Head of caudate nucleus (tissue), 42 donors: ENCODE measurements at regions not wholly inside any gene's neighbourhood (a gene's known extent, or its start where the extent isn't known, plus 50 kb on each side); places are given as distances from the start of the nearest gene placed in this dataset.

ENCODE experiments used
- DNase-seq, 42 donors: peaks; one replicate each; pipeline versions ENCODE4 v3.0.0 to v3.0.0-alpha.2; 2020 to 2021; ENCODE audit warnings: mixed read lengths in 7 of 42
- intact Hi-C: fragments of 100-400 bp; cut with DNase I; formaldehyde crosslinking; loops from one replicate; pipeline ENCODE4 v1.15.0; 2022

DNA sequence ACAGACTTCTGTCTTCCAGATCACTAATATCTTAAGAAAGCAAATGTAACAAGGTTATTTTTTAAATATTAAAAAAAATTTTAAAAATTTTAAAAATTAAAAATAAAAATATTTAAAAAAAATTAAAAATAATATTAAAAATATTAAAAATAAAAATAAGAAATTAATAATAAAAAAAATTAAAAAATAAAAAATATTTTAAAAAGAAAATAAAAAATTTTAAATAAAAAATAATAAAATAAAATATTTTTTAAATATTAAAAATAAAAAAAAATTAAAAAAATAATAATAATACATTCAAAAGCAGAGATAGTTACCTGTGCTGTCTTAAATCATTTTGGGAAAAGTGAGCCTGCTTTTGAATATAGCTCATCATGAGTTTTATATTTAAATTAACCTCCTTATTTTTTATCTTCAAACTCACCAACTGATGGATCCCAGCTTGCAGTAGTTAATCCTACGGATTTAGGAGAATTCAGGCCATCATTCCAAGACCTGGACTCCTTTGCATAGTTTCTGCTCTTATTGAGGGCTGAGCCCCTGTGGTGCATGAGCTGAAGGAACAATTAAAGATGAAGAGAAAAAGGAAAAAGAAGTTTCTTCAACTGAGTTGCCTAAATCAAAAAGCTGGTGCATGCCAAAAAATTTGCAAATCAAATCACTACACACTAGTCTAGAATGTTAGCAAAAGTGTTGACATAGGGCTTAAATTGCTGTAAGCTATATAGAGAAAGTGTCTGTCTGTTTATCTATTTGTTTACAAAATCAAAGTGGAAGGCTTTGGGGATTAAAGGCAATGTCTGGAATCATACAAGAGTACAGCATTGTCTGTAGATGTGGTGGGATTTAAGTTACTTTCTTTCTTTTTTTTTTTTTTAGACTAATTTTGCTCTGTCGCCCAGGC is 50.5 kb upstream of the ZNF438 start:
- DNase-seq, result no peak
- intact Hi-C loops, result no loop called here

DNA sequence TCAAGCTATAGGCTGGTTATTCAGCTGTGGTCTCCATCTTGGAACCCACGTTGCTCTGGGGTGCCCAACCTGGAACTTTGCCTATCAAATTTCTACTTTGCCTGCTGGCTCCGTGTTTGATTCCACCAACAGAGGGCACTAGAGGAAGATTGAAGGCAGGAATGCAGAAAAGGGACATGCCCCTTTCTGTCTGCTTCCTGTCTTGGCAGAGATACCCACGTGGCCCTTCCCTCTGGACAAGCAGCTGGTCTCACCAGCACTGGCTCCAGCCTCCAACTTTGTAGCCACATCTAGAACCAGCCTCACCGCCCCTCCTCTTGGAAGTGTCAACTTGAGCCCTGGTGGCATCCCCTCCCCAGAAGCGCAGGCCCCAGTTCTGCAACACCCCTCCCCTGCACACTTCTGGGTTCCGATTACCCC is 52.1 kb upstream of the ZNF438 start:
- peak in 38 of 42 donors; percentile 3 to 69 (median 36) for DNase-seq
- intact Hi-C loops, result no loop called here

DNA sequence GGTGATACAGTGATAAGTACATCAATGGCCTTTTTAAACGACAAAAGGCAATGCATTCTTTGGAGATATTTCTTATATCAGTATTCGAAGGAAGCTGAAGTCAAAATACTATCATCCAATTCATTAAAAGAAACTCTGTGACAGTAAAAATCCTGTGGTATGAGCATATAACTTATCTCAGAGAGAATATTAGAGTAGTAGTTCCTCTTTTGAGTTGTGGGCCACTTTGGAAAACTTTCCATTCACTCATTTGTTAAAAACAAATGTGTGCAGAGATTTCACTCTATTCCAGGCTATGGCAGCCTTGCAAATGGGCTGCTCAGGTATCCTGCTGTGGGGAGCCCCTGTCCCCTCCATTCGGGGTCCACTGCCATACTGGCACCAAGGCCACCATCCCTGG is 55.3 kb upstream of the ZNF438 start:
- intact Hi-C loops, result no loop called here
- DNase-seq, result no peak

DNA sequence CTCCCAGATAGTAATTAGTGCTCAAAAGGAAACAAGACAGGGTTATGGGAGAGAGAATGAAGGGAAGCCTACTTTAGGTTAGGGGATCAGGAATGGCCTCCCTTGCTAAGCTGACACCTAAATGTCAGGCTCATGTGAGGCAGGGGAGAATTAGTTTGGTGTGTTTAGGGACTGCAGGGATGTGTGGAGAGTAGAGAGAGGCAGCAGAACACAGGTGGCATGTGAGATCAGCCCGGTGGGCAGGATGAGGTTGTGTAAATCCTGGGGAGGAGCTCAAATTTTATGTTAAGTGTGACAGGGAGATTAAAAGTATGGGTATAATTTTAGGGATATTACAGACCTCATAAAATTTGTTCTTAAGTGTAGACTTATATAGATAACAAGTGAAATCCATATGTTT is 56.2 kb upstream of the ZNF438 start:
- DNase-seq, result no peak
- intact Hi-C loops, result no loop called here

DNA sequence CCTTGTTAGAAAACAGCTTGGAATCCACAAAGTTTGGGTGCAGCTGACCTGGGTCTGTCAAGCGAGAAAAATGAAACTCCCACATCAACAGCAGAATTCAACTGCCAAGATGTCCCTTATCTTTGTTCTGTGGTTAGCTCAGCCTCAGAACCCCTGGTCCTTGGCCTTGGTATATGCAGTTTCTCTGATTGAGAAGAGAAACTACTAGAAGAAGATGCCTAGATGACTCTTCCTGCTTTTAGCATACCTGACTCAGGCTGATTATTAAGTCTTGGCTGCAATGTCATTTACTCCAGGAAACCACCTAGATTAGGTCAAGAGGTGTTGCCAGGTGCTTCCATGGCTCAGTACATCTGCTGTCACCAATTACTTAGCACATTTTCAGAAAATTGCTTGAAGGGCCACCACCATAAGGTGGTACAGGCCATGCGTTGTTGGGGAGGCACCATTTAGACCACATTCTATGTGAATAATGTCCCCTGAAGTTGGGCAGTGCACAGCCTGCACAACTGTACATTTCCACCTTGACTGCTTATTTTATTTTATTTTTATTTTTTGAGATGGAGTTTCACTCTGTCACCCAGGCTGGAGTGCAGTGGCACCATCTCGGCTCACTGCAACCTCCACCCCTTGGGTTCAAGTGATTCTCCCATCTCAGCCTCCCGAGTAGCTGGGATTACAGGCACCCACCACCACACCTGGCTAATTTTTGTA is 59.4 kb upstream of the ZNF438 start:
- intact Hi-C loops, result no loop called here
- DNase-seq, result no peak

DNA sequence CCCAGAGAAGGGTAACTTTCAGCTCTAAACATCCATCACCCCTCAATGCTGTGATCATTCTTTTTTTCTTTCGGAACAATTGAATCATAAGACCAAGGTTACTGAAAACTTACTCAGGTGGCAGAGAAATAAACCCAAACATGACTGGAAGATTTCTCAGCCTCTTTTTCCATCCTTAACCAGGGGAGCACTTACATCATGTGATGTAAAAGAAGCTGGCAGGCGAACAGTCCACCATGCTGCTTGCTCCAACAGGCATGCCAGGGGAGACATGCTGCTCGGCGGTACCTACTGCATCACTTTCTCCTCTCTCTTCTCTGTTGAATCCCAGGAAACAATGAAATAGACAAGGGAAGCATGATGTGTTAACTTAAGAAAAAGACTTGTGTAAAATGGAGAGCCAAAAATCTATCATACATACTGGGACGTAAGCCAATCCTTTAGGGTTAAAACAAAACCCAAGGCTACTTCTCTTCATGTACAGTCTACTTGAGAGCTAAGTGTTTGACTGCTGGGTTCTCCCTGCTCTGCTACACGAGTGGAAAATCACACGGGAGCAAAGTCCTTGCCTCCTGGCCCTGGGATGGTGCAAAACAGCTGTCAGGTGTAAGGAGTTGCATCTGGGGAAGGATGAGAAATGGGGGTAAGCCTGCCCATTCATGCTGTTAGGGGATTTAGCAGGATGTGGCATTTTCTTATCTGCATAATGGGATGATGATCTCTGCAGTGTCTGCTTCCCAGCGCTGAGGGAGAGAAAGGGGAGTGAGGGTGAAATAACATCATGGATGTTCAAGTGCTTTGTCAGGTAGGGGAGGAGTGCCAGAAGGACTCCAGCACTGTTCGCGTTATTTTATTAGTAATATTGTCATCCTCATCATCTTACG is 64.3 kb upstream of the ZNF438 start:
- no peak for DNase-seq
- intact Hi-C loops, result no loop called here

DNA sequence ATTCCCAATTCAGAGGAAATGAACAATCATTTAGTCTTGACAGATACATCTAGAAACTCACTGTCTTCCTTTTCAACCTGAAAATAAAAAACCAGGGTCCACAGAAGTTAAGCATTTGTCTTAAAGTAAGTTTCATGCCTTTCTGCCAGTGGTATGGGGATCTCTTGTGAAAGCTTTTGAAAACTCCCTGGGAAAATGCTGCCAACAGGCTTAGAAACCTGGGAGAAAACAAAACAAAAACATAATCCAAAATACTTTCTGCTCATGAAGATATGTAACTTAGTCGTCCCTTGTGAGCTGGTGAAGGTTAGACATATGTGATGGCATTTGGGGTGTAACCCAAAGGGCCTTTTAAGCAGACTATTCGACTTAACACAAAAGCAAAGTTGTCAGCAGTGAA is 66.4 kb upstream of the ZNF438 start:
- DNase-seq, result no peak
- intact Hi-C loops, result no loop called here

DNA sequence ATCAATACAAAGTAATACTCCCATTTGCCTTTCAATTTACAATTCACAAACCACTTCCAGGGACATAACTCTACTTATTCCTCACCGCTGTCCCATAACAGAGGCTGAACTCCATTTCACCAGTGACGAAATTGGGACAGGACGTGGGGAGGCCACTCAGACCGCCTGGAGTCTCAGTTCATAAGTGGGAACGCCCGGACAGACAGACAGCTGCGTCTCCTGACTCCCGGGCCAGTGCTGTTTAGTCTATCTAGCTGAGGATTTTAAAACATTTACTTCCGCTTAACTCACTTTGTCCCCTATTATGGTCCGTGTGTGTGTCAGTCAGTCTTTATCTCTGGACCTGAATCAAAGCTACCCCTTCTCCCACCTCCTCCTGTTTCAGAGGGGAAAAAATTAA is 67.4 kb upstream of the ZNF438 start:
- intact Hi-C loops, result no loop called here
- DNase-seq, result no peak

DNA sequence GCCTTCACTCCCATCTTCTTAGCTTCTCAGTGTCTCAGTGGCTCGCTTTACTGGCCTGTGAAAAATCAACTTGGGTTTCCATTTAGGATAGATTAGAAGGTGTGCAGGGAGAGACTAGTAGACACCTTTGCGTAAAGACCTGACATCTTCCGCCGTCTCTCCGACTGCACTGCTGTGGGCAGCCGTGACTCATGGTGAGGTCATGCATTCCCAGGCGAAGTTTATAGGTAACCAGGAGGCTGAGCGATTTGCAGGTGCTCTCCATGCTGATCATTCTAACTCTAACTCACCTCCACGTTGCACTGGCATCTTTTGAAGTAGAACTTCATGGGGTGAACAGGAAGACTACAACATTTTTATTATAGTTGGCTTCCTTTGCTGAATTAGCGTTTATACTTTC is 68.0 kb upstream of the ZNF438 start:
- DNase-seq, result peak in 1 of 42 donors; percentile 22
- intact Hi-C loops, result no loop called here

DNA sequence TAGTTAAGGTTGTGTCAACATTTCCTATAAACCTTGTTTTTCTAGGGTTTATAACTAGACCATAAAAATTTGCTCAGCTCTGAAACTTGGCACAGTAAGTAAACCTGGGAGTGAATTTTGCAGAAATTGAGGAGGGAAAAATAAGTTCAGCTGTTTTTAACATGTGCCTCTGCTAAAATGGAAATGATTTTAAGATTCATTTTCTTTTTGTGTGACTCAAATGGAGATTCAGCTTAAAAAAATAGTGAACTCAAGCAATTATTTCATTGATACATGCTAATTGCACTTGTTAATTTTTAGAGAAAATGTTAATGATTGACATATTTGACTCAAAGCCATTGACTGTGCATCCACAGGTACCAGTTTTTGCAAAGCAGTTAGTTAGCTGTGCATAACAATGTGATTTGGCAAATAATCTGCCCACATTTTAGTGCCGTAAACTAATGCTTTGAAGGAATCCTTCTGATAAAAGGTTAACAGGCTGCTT is 68.5 kb upstream of the ZNF438 start:
- intact Hi-C loops, result no loop called here
- no peak for DNase-seq

DNA sequence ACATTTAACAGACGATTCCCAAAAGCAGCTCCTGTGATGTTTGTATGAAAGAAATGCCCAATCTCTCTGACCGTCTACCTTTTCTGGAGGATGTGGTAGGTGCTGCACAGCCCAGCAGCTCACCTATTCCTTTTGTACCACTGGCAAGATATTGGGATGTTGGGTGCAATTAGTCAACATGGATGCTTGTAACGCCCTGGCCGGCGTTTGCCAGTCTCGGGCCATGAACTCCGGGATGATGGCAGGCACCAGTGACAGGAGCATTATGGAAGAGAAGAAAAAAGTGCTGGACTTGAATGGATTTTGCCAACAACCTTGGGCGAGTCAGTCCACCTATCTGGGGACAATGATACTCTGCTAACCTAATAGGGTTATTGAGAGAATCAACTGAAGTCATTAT is 69.0 kb upstream of the ZNF438 start:
- DNase-seq, result no peak
- intact Hi-C loops, result no loop called here

DNA sequence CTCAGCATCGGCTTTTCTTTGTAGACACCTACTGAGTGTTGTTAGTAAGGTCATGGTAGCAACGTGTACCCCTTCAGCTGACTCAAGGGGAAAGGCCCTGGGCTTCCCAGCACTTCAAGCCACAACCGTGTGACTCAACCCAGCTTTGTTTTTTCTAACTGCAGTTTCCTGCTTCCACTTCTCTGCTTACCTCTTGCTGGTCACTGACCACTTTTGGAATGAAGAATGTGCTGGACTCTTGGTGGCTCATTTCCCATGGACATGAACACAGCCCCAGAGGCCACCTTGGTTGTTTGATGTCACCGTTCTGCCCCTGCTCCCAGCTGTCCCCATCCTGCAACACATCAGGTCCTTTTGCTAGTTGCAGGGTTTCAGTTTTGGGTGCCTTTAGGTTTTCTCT is 69.5 kb upstream of the ZNF438 start:
- intact Hi-C loops, result no loop called here

DNA sequence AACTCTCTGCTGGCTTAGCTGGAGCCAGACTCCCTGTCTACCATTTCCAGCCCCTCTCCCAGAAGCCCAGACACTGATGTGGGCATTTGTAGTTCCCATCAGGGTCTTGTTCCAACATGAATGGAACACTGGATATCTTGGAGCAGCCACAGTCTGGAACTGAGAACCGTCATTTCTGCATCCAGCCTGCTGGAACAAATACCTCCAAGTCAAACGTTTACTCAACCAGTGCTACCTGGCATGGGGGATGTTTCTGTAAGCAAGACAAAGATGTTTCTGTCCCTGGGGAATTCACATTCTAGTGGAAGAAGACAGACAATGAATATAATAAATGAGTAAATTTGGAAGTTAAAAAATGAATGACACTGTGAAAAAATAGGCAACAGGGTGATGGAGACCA is 70.8 kb upstream of the ZNF438 start:
- intact Hi-C loops, result no loop called here
- no peak for DNase-seq

More for the DNA sequence above, 69.5 kb upstream of the ZNF438 start:
- no peak for DNase-seq

DNA sequence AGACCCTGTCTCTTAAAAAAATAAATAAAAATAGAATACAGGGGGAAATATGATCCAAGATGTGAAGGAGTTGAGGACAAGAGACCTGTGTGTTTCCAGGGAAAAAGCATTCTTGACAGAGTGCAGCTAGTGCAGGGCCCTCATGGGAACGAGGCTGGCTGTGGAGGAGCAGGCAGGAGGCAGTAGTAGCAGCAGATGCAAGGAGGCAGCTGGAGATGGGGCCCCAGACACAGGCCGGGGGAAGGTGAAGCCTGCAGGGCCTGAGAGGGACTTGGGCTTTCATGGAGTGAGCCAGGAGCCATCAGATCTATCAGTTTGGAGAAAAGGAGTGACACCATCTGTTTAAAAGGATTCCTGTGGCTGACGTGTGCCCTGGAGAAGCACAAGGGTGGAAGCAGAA is 71.4 kb upstream of the ZNF438 start:
- DNase-seq, result no peak
- intact Hi-C loops, result no loop called here

DNA sequence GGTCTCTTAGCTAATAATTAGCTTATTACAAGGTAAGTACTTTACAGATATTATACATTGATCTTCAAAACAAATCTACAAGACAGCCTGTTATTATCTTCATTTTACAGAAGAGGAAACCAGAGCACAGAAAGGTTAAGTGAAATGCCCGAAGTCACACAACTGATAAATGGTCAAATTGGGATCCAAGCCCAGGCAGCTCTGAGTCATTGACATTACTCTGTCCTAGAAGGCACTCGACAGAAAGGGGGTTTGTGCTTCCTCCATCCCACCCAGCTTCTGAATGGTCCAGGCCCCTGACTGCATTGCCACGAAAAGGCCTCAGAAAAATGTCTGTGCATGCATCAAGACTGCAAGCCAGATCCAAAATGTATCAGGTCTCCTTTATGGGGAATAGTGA is 81.3 kb upstream of the ZNF438 start:
- DNase-seq, result no peak
- intact Hi-C loops, result no loop called here

DNA sequence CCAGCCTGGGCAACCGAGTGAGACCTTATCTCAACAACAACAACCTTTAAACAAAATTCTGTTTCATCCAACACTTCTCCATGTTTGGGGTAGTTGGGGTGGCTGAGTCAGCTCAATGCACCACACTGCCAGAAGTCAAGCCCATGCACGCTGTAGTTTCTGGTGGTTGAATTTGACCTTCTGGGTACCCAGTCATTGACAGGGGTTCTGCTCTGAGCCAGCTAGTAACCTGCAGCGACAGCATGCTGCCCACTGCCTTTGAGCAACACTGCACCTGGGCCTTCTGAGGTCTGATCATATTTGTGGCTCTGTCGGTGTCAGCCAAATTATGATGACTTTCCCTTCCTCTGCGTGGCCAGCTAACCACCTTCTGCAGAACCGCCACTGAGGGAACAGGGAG is 84.6 kb upstream of the ZNF438 start:
- intact Hi-C loops, result no loop called here
- DNase-seq, result no peak

DNA sequence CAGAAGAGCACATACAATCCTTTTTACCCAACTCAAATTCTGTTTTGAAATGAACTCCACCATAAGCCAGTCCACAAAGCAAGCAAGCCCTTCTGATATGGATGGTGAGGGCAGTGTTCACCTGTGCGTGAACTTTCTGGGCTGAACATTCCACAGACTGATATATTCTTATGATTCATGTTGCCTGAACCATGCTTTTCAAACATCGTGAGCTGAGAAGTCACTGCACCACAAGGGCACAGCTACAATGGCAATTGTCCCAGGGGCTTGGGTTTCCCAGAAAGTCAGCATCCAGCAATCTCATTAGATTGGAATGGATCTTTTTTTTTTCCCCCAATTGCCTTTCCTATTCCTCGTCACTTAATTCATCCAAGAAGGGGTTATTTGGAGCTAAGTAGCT is 86.9 kb upstream of the ZNF438 start:
- no peak for DNase-seq
- intact Hi-C loops, result no loop called here

DNA sequence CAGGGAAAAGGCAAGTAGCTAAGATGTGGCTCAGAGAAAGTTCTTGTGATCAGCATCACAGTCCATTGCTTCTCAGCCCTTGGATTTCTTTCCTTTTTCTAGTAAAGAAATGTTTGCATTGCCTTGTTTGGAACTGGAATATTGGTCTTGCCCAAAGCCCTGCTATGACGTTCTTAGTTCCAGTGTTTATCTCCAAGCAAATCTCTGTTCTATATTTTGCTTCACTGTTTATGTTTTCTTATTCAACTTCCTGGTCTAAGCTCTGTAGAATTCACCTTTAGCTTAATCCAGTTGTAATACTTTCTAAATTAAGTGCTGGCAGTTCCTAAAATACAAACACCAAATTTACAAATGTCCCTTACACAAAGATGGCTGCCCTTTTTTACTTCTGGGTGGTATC is 88.7 kb upstream of the ZNF438 start:
- no peak for DNase-seq
- intact Hi-C loops, result no loop called here

DNA sequence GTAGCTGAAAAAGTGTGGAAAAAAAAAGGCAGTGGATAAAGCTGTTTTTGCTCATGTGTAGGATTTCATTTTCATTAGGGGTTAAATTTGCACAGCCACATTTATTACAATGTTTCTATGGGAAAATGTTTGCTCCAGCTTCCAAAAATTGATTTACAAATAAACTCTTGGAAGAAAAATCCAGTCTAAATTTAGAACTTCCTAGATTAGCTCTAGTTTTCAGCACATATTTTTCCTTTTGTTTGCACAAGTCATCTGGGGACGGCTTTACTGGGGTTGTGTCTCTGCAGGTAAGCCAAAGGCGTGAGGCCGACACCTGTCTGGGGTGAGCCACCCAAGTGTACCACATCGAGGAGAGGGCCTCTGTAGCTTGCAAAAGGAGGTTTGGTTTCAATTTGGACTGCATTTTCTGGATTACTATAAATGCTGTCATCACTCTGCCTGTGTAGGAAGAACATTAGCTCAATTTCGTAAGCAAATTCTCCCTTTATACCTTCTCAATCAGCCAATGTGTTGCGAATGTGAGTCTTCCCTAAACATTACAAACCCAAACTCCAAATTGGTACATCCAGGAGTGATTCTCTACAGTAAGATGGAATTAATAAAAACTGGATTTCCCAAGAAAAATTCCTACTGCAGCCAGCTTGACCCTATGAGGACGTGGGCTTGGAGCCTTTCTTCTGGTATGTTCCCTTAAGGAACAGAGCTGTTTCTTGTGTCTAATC is 89.5 kb upstream of the ZNF438 start:
- no peak for DNase-seq
- intact Hi-C loops, result no loop called here
